AG20443 (cell line): ENCODE measurements at regions not wholly inside any gene's neighbourhood (a gene's known extent, or its start where the extent isn't known, plus 50 kb on each side); places are given as distances from the start of the nearest gene placed in this dataset.
"Not testable (repeated sequence)": the region's sequence is repeated elsewhere in the genome, so short reads cannot be mapped to it uniquely, and the experiment has no call there.

ENCODE experiments used
- DNase-seq: peaks from one replicate; pipeline ENCODE4 v3.0.0; 2012; ENCODE audit warnings: low spot score, mixed read lengths

DNA sequence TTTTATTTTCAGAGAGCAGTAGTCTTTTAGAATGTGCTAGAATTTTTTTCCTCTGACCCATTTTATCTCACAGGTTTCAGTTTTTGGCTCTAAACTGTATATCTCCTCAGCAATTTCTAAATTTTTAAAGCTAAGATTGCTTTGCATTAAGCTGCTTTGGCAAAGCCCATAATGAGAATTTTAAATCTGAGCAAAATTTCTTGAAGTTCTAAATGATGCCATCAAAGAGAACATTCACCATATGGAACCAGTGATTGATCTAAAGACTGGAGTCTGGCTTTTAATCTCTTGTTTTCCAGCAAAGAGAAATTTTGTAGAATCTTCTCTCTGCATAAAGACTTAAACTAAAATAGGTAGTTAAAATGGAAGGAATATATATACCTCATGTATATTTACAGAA lies 313.6 kb downstream of the TBC1D32 start:
- no peak for DNase-seq

DNA sequence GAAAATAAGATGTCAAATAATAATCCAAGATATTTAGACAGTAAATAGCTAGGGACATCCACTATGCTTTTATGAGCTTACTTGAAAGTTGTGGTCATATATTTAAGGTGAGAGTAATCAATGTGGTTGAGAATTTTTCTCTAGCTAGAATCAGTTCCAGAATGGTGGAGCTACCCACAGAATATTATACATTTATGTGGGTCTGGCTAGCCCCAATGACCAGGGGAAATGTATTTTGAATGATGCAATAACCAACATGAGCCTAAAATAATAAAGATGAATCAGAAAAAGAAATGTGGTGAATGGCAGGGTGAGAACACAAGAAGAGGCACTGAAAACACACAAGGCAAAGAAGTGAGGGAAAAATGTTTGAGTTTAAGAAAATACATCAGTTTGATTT lies 325.7 kb downstream of the TBC1D32 start:
- DNase-seq: no peak

DNA sequence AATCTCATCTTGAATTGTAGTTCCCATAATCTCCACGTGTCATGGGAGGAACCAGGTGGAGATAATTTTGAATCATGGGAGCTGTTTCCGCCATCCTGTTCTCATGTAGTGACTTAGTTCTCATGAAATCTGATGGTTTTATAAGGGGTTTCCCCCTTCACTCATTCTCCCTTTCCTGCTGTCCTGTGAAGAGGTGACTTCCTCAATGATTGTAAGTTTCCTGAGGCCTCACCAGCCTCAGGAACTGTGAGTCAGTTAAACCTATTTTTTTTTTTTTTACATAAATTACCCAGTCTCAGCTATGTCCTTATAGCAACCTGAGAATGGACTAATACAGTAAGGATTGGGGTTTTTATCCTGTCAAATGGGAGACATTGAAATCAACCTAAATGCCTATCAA lies 328.3 kb downstream of the TBC1D32 start:
- DNase-seq: no peak

DNA sequence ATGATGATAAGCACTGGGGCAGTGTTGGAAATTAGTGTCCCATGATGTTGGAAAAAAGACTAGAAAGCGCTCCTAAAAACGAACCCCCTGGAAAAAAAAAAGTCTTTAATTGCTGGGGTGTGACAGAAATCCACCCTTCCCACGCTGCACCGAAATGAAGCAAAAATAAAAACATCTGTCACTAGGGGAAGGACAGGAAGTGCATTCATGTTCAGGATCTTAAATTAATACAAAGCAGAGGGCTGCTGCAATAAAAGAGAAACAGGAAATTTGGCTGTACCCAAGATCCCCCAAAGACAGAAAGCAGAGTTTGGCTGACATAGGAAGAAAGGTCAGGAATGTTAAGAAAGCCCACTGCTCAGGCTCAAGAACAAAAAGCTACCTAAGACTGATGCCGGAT lies 333.9 kb downstream of the TBC1D32 start:
- no peak for DNase-seq

DNA sequence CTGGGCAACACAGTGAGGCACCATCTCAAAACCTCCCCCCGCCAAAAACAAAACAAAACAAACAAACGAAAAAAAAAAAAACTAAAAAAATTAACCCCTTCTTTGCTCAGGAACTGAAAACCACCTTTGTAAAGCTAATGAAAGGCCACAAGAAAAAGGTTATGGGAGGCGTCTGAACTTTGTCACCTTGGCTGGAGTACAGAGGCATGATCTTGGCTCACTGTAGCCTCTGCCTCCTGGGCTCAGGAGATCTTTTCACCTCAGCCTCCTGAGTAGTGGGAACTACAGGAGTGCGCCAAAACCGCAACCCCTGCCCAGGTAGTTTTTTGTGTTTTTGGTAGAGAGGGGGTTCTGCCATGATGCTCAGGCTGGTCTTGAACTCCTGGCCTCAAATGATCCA lies 337.9 kb downstream of the TBC1D32 start:
- DNase-seq: no peak

DNA sequence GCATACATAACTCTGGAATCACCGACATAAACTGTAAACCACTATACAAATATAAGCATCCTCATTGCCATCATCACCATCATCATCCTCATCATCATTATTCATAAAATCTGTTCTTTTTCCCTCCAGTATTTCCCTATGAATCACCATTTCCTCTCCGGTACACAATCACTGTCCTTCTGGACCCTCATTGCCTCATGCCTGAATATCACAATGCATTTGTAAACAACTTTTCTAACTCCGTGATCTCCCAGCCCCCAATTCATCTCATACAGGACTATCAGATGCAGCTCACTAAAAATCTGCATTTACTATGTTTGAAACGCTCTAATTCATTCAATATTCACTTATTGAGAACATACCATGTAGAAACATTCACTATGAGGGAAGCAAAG lies 339.7 kb downstream of the TBC1D32 start:
- DNase-seq: no peak

DNA sequence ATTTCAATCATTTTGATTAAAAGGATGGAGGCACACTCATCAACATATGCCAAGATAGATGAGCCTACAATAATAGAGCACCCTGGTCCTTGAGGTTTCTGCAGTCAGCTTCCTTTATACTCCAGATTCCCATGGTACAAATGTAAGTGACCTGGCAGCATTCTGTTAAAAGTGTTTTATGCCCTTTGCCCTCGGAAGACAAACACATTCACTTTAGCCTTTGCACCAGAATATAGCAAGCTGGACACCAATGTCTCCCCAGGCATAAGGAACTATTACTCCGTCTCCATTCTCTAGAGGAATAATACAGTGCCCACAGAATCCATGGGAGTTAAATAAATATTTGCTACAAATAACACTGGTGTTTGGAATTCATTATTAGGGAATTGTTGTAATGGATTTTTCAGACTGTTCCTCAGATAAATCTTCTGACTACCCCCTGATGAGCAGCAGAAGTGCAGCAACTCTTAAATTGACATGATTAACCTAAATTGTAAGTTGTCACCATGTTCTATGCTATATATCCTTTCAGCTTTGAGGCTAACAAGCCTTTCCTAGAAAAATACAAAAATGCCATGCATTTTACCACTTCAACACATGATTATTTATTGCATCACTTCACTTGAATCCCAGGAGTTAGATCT lies 340.2 kb downstream of the TBC1D32 start:
- DNase-seq: no peak

DNA sequence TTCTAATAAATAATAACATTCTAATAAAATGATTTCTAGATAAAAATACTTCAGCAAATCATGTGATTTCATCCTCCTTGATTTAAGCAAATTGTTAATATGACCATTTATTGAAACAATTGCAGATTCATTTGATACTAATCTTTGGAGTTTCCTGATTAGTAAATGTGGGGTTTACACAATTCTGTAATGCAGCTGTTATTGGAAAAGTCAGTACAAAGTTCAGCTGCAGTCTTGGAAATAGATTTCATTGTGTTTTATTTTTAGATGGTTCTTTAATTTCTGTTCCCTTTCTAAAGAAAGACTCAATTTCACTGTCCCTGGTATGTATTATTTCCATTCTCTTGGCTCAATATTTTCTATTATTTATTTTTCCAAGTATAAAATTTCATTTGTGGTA lies 342.0 kb downstream of the TBC1D32 start:
- no peak for DNase-seq

DNA sequence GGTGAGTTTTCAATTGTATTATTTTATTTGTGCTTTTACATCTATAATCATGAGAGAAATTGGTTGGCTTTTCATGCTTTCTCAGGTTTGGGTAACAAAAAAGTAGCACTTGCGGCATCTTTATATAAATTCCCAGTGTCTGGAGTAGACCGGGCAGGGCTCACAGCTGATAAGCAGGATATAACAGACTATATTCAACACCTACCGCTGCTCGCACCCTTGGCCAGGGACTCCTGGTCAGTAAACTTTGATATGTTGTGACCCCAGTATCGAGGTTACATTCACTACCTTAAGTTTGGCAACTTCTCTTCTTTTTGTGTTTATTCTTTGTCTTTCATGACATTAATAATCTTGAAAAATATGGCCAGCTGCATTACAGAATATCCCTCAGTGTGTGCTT lies 343.4 kb downstream of the TBC1D32 start:
- DNase-seq: no peak

DNA sequence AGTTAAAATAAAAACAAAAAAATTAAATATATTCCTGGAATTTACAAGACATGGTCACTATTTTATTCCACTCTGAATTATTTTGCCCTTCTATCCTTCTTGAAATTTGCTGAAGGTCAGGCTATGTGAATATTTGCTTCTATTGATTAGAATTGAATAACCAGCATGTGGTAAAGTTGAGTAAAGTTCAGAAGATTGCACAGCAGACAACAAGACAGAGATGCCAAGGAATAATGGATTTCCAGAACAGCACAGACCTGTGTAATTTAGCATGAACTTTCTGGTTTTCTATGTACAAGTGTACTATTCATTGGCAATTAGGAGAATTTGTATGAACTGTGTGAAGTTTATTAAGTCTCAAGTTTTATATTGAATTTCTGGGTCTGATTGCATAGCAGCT lies 352.4 kb downstream of the TBC1D32 start:
- no peak for DNase-seq

DNA sequence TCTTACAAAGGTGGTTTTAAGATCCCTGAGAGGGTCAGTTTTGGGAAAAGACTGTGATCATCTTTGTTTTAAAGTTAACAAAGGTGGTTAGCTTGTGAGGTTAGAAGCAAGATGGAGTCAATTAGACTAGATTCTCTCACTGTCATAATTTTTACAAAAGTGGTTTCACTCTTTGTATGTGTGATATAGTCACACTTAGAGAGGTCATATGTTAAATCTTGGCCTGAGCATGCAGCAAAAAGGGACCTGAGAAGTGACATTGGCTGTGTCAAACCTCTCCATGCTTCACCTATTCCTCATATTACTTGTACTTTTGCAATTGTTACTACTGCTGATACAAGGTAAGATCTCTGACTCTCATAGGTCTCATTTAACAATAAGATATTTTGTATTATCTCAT lies 368.0 kb downstream of the TBC1D32 start:
- DNase-seq: no peak

DNA sequence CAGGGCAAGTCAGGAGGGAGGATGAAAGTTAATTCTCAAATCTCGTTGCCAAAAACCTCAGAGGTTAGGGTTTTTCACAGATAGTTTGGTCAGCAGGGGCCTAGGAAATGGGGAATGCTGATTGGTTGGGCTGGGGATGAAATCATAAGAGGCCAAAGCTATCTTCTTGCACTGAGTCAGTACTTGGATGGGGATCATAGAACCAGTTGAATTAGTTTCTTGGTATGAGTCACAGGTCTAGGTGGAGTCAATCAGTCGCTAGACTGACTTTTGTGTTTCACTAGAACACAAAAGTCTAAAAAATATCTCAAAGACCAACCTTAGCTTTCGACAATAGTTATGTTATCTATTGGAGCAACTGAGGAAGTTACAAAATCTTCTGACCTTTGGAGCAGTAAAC lies 368.5 kb downstream of the TBC1D32 start:
- no peak for DNase-seq

DNA sequence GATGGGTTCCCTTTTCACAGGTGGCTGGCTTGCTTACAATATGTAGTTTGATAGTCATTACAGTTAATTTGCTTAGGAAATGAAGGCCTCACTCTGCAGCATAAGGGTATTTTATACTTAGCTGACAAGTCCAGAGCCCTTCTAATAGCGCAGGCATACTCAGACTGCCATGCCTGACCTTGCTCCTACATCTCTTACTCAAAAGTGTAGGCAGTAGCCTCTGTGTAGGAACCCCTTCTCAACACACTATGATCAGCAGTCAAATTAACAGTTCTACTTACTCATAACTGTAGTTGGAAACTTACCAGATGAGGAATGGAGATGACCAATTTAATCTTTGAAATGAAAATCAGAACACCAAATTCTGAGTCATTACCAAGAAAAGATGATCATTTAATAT lies 373.5 kb downstream of the TBC1D32 start:
- no peak for DNase-seq

DNA sequence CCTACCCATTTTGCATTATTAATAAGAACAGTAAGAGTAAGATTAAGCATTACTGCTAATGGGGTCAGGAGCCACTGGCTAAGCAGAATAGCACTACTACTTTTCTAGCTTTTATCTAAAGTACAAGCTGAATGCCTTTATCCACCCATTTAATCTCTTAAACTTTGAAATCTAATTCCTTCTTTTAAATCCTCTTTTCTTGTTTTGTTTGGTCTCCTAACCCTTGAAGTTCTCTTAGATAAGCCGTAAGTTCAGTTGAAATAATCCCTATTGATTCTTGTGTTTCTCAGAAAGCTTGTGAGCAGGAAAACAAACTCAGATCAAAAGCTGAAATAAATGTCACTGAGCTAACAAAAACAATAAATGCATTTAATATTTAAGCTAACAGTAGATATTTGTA lies 380.2 kb downstream of the TBC1D32 start:
- no peak for DNase-seq

DNA sequence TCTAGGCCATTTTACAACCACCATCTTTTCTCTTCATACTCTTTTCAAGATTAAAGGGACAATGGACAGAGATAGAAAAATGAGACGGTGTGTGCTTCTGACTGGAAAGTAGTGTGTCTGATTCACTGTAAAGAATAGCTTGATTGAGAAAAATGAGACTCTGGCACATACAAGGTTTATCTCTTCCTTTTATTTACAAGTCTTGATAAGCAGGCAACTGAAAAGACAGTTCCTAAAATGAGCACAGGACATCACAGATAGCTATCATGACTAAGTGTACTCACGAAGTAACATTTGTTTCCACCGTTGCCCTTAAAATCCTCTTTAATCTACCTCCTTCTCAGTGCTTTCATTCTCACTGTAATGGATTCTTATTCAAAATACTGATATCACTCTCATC lies 383.0 kb downstream of the TBC1D32 start:
- no peak for DNase-seq

DNA sequence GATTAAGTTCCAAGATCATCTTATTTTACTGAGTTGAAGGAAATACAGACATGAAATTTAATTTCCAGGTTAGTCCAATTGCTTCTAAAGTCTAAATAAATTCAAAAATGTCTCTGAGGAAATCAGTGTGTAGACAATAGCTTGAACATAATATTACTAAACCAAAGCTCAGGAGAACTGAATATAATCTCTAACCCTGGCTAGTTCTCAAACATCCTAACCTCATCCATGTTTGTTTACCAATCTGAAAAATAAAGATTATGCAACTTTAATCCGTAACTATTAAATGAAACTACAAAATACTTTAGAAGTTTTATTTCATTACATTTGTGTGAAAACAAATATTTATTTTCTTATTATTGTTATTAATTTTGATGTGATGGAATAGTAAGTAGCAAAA lies 387.2 kb downstream of the TBC1D32 start:
- DNase-seq: no peak

DNA sequence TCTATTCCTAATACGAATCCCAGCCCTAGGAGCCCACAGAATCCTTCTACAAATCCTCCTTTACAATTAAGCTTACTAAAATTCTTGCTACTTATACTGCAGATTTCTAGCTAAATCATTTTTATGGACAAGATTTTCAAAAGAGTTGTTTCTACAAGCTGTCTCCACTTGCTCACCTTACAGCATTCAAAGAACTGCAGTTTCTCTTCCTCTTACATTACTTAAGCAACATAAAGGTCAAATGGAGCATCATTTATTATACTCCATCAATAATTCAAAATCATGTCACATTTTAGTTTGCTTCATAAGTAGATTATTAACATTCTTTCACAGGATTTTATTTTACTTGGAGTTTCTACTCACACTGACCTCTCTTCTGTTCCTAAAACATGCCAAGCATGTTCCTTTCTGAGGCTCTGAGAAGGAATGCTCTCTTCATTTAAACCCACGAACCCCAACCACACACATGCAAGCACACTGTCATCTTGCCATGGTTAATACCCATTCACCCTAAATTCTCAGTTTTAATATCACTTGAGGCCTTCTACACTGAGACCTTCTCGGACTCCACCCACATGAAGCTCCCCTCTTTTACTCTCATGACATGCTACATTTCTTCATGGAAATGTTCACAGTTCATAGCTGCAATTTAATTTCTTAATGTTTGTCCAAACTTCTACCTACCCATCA lies 388.2 kb downstream of the TBC1D32 start:
- no peak for DNase-seq

DNA sequence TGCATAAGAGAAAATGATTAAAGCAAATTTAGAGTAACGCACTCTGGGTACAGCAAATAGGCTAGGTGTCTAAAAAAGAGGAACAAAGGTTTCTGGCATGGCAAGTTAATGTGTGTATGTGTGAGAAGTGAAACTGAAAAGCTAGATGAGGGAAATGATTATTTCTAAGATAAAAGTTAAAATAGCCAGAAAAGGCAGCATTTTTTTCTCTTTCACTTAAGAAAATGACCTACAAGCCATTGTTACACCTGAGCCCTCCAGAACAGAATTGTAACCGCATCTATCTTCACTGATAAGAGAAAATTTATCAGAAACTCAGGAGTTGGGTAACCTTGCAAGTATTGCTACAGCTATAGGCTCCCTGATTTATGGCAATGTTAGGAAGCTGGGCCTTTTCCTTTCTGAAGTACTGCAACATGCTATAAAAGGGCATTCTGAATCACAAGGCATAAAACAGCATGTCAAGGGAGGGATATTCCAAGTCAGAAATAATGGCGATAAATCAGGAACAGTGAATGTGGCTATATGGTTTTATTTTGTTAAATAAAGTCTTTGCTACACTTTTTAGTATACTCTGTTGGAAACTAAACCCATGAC lies 395.3 kb downstream of the TBC1D32 start:
- no peak for DNase-seq

DNA sequence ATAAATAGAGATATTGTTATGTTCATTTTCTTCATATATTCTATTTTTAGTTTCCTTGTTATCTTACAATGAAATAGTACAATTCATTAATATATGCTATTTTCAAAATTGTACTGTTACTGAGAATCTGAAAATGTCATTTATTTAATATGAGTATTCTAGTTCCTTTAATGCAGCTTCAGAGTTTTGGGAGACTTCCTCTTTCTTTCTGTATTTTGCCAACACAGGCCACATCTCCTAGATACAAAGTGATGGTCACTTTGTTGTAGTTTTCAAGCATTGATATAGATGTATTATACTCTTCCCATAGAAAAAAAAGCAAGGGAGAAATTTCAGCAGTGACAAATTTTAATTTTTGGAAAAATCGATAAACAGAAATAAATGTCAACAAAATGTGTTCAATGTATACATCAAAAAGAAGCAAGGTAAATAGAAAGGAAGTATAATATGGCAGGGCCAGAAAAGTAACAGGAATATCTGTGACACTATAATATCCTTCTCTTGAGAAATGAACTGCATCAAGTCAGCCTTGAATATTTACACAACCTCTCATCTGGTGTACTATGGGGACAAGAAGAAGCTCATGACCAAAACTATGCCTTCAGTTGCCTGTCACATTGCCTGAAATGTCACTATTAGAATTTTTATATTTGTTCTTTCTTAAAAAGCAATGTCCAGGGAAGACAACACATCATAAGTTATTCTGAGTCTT lies 396.0 kb downstream of the TBC1D32 start:
- no peak for DNase-seq

DNA sequence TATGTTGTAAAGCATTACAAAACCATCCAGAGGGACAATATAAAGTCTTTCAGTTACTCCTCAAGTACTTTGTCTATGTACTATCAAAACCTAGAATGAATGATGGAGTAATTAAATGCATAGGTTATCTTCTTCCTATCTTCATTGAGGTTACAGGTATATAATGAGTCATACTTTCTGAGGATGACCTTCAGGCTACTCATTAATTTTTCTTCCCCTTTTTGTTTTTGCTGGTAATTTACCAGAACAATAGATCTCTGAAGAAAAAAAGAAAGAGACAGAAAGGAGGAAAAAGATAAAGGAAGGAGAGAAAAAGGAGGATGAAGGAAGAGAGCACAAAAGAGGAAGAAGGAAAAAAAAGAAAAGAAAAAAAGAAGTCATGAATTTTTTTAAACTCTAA lies 398.4 kb downstream of the TBC1D32 start:
- DNase-seq: no peak

DNA sequence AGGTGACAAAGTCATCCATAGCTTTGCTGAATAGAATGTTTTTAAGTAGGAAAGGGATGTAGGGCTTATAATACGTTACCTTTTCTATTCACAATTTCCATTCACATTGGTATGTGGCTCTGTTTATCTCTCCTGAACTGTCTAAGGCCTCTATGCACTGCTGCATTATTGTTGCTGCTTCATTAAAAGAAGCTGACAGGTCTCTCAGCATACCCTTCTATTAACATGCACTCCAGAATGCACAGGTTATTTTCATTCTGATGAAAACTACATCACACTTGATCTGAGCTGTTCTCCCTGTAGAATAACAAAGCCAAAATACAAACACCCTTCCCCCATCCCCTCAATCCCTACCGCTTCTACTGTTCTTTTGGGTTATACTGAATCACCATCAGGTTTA lies 399.3 kb downstream of the TBC1D32 start:
- no peak for DNase-seq

DNA sequence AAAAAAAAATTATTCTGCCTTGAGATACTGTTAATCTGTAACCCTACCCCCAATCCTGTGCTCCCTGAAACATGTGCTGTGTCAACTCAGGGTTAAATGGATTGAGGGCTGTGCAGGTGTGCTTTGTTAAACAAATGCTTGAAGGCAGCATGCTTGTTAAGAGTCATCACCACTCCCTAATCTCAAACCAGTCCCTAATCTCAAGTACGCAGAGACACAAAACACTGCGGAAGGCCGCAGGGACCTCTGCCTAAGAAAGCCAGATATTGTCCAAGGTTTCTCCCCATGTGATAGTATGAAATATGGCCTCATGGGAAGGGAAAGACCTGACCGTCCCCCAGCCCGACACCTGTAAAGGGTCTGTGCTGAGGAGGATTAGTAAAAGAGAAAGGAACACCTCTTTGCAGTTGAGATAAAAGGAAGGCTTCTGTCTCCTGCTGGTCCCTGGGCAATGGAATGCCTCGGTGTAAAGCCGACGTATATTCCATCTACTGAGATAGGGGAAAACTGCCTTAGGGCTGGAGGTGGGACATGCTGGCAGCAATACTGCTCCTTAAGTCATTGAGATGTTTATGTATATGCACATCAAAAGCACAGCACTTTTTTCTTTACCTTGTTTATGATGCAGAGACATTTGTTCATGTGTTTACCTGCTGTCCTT lies 402.6 kb downstream of the TBC1D32 start:
- not testable (repeated sequence) for DNase-seq

DNA sequence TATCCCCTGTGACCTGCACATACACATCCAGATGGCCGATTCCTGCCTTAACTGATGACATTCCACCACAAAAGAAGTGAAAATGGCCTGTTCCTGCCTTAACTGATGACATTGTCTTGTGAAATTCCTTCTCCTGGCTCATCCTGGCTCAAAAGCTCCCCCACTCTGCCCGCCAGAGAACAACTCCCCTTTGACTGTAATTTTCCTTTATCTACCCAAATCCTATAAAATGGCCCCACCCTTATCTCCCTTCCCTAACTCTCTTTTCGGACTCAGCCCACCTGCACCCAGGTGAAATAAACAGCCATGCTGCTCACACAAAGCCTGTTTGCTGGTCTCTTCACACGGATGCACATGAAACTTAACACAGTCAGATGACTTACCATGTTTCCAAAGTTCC lies 403.8 kb downstream of the TBC1D32 start:
- not testable (repeated sequence) for DNase-seq
